ENCODE measurements at regions not wholly inside any gene's neighbourhood (a gene's known extent, or its start where the extent isn't known, plus 50 kb on each side); places are given as distances from the start of the nearest gene placed in this dataset.

DNA sequence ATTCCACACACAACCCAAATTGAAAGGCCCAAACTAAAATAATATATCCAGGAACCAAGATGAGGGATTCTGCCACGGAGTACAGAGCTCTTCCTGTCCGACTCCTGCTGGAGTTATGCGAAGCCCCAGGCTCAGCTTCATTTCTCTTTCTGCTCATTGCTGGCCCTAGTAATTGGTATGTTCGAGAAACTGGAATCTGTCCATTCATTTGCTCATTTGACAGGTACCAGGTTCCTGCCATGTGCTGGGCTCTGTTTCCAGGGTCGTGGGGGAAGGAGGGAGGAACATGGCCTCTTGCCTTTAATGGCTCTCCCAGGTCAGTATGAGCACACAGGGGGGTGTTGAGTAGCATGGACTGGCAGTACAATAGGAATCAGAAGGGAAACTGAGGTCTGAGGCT lies 179.2 kb upstream of the SHH start:
- peaks cover 44% of the 10 kb centered on the region for H3K4me1 Mint-ChIP-seq (ENCODE audit: low read depth)
- peaks cover 1% of the 10 kb centered on the region for H3K9me3 Mint-ChIP-seq
- intact Hi-C loops (cut with micrococcal nuclease), result no loop called here
- peaks cover 21% of the 10 kb centered on the region for H3K27me3 Mint-ChIP-seq (ENCODE audit: low read depth)
- no peak for DNase-seq
- H3K27ac Mint-ChIP-seq, result no peak overlapping the region
- no peak overlapping the region for H3K4me3 Mint-ChIP-seq
- no peaks in the 10 kb centered on the region for H3K36me3 Mint-ChIP-seq (ENCODE audit: low read depth)
- CTCF ChIA-PET, result no interaction called here

GRCh38 chr7:155988416-155988815 lies 176.2 kb upstream of the SHH start:
- no peak for DNase-seq
- intact Hi-C loops (cut with micrococcal nuclease), result no loop called here
- CTCF ChIA-PET, result no interaction called here
- Mint-ChIP-seq H3K4me3 (no peak overlapping the region), H3K9me3 (peaks cover 1% of the 10 kb centered on the region), H3K36me3 (ENCODE audit: low read depth) (no peaks in the 10 kb centered on the region), H3K4me1 (ENCODE audit: low read depth) (peaks cover 19% of the 10 kb centered on the region), H3K27ac (no peak overlapping the region), H3K27me3 (ENCODE audit: low read depth) (peaks cover 4% of the 10 kb centered on the region)

GRCh38 chr7:155987681-155988235 lies 175.5 kb upstream of the SHH start:
- peaks cover 17% of the 10 kb centered on the region for H3K4me1 Mint-ChIP-seq (ENCODE audit: low read depth)
- H3K36me3 Mint-ChIP-seq (ENCODE audit: low read depth), result no peaks in the 10 kb centered on the region
- peaks cover 1% of the 10 kb centered on the region for H3K9me3 Mint-ChIP-seq
- H3K27ac Mint-ChIP-seq, result no peak overlapping the region
- CTCF ChIA-PET, result no interaction called here
- intact Hi-C loops (cut with micrococcal nuclease), result no loop called here
- H3K4me3 Mint-ChIP-seq, result no peak overlapping the region
- DNase-seq, result no peak
- peaks cover 4% of the 10 kb centered on the region for H3K27me3 Mint-ChIP-seq (ENCODE audit: low read depth)

DNA sequence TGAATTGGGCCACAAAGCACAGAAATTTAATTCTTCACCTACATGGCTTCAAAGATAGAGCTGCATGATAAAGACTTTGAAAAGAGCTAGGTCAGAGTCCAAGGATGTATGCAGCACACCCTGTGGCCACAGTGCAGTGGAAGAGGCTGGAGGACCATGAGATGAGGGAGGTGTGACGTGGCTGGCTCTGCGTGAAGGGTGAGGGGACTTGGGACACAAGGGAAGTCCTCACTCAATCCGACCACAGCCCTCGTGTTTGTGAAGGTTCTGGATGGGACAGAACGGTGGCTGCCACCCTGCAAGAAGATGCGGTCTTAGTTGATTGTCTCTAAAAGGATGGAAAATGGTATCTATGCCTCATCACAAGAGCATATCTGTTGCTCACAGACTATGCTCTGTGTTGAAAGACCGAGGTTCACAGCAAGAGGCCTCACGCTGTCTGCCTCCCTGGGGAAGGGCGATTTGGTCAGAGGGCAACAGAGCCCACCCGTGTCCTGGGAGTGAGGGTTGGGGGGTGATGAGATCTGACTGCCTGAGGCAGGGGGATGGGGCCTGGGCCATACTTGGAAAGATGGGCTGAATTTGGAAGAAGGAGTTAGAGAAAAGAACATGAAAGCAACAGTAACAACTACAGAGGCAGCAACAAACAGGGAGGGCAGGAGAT lies 174.4 kb upstream of the SHH start:
- no peak for DNase-seq
- CTCF ChIA-PET, result no interaction called here

DNA sequence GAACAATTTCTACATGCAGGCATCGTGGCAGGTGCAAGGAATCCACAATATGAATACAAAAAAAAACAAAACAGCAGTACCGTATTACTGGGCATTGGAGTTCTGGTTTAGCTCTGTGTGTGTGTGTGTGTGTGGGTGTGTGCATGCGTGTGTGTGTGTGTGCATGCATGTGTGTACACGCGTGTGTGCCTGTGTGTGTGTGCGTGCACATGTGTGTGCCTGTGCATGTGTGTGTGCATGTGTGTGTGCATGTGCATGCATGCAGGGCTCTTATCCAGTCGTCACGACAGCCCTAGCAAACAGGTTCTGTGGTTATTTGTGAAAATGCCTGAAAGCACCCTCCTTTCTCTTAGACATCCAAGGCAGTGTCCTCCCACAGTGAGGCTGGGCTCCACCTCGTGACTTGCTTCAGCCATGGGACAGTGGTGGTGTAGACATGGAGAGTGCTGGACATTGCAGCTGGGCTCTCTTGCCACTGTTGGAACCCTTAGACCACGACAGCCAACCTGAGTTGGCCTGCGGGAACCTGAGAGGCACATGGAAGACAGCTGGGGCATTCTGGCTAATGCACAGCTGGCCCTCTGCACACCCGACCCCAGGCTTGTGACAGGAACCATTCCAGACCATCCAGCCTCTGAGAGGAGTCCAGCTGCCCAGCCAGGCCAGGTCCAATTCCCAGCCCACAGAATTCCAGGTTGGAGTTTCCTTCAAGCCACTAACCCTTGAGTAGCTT lies 173.4 kb upstream of the SHH start:
- no peak overlapping the region for H3K4me3 Mint-ChIP-seq
- peaks cover 1% of the 10 kb centered on the region for H3K9me3 Mint-ChIP-seq
- no peaks in the 10 kb centered on the region for H3K36me3 Mint-ChIP-seq (ENCODE audit: low read depth)
- CTCF ChIA-PET, result no interaction called here
- H3K27ac Mint-ChIP-seq, result no peak overlapping the region
- peaks cover 4% of the 10 kb centered on the region for H3K27me3 Mint-ChIP-seq (ENCODE audit: low read depth)
- DNase-seq, result no peak
- peaks cover 11% of the 10 kb centered on the region for H3K4me1 Mint-ChIP-seq (ENCODE audit: low read depth)
- intact Hi-C loops (cut with micrococcal nuclease), result no loop called here

More for the DNA sequence above, 174.4 kb upstream of the SHH start:
- Mint-ChIP-seq H3K36me3 (ENCODE audit: low read depth) (no peaks in the 10 kb centered on the region), H3K27me3 (ENCODE audit: low read depth) (peaks cover 4% of the 10 kb centered on the region), H3K4me1 (ENCODE audit: low read depth) (peaks cover 11% of the 10 kb centered on the region), H3K9me3 (peaks cover 1% of the 10 kb centered on the region), H3K27ac (no peak overlapping the region), H3K4me3 (no peak overlapping the region)
- intact Hi-C loops (cut with micrococcal nuclease), result no loop called here

DNA sequence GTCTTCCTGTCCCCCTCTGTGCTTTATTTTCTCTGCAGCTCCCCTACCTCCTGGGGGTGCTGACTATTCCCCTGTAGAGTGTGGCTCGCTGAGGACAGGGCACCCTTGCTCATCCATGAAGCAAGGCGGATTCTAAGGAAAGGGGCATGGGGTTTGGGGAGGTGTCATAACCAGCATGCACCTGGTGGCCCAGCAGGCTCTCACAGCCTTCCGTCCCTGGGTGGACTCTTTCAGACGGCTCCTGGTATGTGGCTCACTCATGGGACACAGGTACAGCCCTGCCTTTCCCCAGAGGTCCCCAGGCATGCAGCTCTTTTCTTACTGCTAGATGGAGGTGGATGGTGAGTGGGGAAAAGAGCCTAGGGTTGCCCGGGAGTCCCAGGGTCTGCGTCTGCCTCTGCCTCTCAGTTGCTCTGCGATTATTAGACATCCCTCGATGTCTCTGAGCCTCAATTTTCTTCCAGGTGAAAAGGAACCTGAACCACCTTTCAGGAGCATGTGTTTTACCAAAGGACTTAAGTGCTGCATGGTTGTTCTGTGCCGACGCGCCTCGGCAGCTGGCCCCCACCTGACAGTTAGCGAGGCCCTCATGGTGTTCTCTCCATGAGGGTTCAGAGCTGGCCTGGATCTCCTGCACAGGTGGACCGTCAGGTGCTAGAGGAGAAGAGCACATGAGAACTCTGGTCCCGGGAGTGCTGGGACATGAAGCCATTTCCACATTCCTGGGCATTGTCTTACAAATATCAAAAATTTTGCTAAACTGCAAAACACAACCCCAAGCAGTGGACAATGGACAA lies 172.5 kb upstream of the SHH start:
- Mint-ChIP-seq H3K4me1 (ENCODE audit: low read depth) (peaks cover 11% of the 10 kb centered on the region), H3K27me3 (ENCODE audit: low read depth) (peaks cover 4% of the 10 kb centered on the region), H3K9me3 (no peaks in the 10 kb centered on the region), H3K36me3 (ENCODE audit: low read depth) (no peaks in the 10 kb centered on the region), H3K27ac (no peak overlapping the region), H3K4me3 (no peak overlapping the region)
- DNase-seq, result no peak
- intact Hi-C loops (cut with micrococcal nuclease), result no loop called here
- CTCF ChIA-PET, result no interaction called here

GRCh38 chr7:155984028-155984580 lies 171.8 kb upstream of the SHH start:
- intact Hi-C loops (cut with micrococcal nuclease), result no loop called here
- DNase-seq, result no peak
- H3K27me3 Mint-ChIP-seq (ENCODE audit: low read depth), result peaks cover 2% of the 10 kb centered on the region
- H3K4me1 Mint-ChIP-seq (ENCODE audit: low read depth), result peaks cover 7% of the 10 kb centered on the region
- H3K27ac Mint-ChIP-seq, result no peak overlapping the region
- H3K36me3 Mint-ChIP-seq (ENCODE audit: low read depth), result no peaks in the 10 kb centered on the region
- no peak overlapping the region for H3K4me3 Mint-ChIP-seq
- no peaks in the 10 kb centered on the region for H3K9me3 Mint-ChIP-seq
- CTCF ChIA-PET, result no interaction called here

DNA sequence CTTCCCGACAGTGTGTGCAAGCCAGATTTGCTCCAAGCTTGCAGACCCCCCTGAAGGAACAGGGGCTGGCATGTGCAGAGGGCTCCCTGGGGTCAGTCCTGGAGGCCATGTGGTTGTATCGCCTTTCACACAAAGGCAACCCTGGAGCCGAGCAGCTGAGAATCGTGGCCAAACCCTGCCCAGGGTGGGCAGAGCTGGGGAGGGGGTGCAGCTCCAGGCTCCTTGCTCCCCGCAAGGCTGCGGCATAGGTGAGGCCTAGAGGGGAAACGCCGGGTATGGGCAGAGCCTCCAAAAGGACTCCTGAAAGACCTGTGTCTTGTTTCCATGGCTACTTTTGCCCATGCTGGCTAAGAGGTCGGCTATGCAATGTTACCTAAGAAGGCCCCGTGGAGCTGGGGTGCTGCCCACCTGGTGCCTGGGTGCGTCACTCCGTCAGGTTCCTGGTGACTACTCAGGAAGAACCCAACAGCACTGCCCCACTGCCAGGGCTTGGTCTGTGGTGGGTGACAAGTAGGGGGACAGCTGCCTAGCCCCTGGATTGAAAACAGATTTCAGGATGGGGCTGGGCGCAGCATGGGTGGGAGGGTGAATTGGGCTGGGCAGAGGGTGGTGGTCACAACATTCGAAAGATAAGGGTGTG lies 171.0 kb upstream of the SHH start:
- no peak overlapping the region for H3K27ac Mint-ChIP-seq
- CTCF ChIA-PET, result no interaction called here
- no peaks in the 10 kb centered on the region for H3K9me3 Mint-ChIP-seq
- no peaks in the 10 kb centered on the region for H3K36me3 Mint-ChIP-seq (ENCODE audit: low read depth)
- H3K27me3 Mint-ChIP-seq (ENCODE audit: low read depth), result peaks cover 2% of the 10 kb centered on the region
- DNase-seq, result no peak
- H3K4me3 Mint-ChIP-seq, result no peak overlapping the region
- intact Hi-C loops (cut with micrococcal nuclease), result no loop called here
- H3K4me1 Mint-ChIP-seq (ENCODE audit: low read depth), result peaks cover 4% of the 10 kb centered on the region

DNA sequence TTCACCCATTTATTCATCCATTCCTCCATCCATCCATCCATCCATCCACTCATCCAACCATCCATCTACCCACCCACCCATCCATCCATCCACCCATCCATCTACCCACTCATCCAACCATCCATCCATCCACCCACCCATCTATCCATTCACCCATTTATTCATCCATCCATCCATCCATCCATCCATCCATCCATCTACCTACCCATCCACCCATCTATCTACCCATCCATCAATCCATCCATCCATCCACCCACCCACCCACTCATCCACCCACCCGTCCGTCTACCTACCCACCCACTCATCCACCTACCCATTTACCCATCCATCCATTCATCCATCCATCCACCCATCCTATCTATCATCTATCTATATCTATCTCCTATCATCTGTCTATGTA lies 169.4 kb upstream of the SHH start:
- no peaks in the 10 kb centered on the region for H3K4me1 Mint-ChIP-seq (ENCODE audit: low read depth)
- intact Hi-C loops (cut with micrococcal nuclease), result no loop called here
- no peak overlapping the region for H3K4me3 Mint-ChIP-seq
- H3K9me3 Mint-ChIP-seq, result no peaks in the 10 kb centered on the region
- no peak for DNase-seq
- H3K27me3 Mint-ChIP-seq (ENCODE audit: low read depth), result peaks cover under 1% of the 10 kb centered on the region
- H3K36me3 Mint-ChIP-seq (ENCODE audit: low read depth), result no peaks in the 10 kb centered on the region
- H3K27ac Mint-ChIP-seq, result no peak overlapping the region
- CTCF ChIA-PET, result no interaction called here

DNA sequence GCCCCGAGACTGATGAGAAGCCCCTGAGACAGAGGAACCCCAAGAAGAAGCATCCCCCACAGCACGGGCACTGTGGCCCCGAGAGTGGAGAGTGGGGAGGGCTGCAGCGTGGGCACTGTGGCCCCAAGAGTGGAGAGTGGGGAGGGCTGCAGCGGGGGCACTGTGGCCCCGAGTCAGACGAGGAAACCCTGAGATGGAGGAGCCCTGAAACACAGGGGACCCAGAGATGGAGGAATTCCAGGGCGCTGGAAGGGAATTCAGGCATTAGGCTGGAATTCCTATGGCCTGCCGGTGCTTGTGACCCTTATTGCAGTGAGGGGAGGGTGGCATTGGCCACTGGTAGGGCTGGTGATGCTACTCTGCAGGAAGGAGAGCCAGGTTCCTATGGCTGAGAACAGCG lies 168.6 kb upstream of the SHH start:
- Mint-ChIP-seq H3K4me3 (no peak overlapping the region), H3K27me3 (ENCODE audit: low read depth) (no peaks in the 10 kb centered on the region), H3K4me1 (ENCODE audit: low read depth) (no peaks in the 10 kb centered on the region), H3K9me3 (no peaks in the 10 kb centered on the region), H3K27ac (no peak overlapping the region), H3K36me3 (ENCODE audit: low read depth) (no peaks in the 10 kb centered on the region)
- intact Hi-C loops (cut with micrococcal nuclease), result no loop called here
- no peak for DNase-seq
- CTCF ChIA-PET, result no interaction called here

- no peak overlapping the region for H3K27ac Mint-ChIP-seq
- no peaks in the 10 kb centered on the region for H3K27me3 Mint-ChIP-seq (ENCODE audit: low read depth)
- CTCF ChIA-PET, result no interaction called here
Measured at GRCh38 chr7:155979994-155980393, 167.7 kb upstream of the SHH start.

GRCh38 chr7:155979566-155979965 lies 167.3 kb upstream of the SHH start:
- intact Hi-C loops (cut with micrococcal nuclease), result no loop called here
- Mint-ChIP-seq H3K4me3 (no peak overlapping the region), H3K36me3 (ENCODE audit: low read depth) (no peaks in the 10 kb centered on the region), H3K27me3 (ENCODE audit: low read depth) (no peaks in the 10 kb centered on the region), H3K9me3 (no peaks in the 10 kb centered on the region), H3K27ac (no peak overlapping the region), H3K4me1 (ENCODE audit: low read depth) (no peaks in the 10 kb centered on the region)
- no peak for DNase-seq
- CTCF ChIA-PET, result no interaction called here

More at GRCh38 chr7:155979994-155980393, 167.7 kb upstream of the SHH start:
- DNase-seq, result no peak
- no peaks in the 10 kb centered on the region for H3K9me3 Mint-ChIP-seq
- intact Hi-C loops (cut with micrococcal nuclease), result no loop called here
- H3K36me3 Mint-ChIP-seq (ENCODE audit: low read depth), result no peaks in the 10 kb centered on the region
- no peak overlapping the region for H3K4me3 Mint-ChIP-seq
- H3K4me1 Mint-ChIP-seq (ENCODE audit: low read depth), result no peaks in the 10 kb centered on the region

Data from activated naive CD4-positive, alpha-beta T cell treated with anti-CD3 and anti-CD28 coated beads for 36 hours (primary cell).